ENCODE measurements at regions not wholly inside any gene's neighbourhood (a gene's known extent, or its start where the extent isn't known, plus 50 kb on each side); places are given as distances from the start of the nearest gene placed in this dataset.

DNA sequence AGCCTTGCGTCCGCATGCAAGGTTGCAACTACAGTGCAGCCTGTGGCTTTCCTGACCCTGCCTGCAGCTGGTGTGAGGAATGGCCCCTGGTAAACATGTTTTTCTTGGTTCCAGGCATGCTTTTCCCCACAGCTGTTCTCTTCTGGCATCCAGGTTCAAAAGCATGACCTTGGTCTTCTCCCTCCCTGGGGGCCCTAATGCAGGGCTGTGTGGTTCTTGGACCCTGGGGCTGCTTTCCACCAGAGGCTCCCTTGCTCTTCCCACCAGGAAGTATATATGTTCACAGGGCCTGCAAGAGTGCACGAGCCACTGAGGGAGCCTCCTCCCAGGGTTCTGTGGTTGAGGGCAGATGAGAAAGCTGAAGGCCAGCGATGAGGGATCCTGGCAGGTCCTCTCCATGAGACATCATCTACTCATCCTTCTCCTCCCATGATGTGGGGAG lies 125.9 kb downstream of the BCL2L11 start:
- Histone ChIP-seq H3K4me3 (ENCODE audit: insufficient read depth in 1 of 2, low read depth in 1 of 2, low read length in 2 of 2) (no peak overlapping the region), H2BK15ac (ENCODE audit: low read depth, poor library complexity, severe bottlenecking) (no peak overlapping the region), H2BK5ac (ENCODE audit: low read depth, low read length, poor library complexity, severe bottlenecking) (no peak overlapping the region), H3K18ac (ENCODE audit: low read depth in 1 of 2, low read length in 2 of 2) (no peak overlapping the region), H3K14ac (ENCODE audit: low read length in 2 of 2) (no peak overlapping the region), H2AK5ac (ENCODE audit: low read length, severe bottlenecking) (no peak overlapping the region), H3K4me1 (ENCODE audit: control insufficient read depth, insufficient read depth, low read depth, low read length) (peaks cover 3% of the 10 kb centered on the region), H3K36me3 (ENCODE audit: control insufficient read depth in 1 of 2, insufficient read depth in 2 of 2, low read depth in 1 of 2, low read length in 2 of 2) (peaks cover 0 to 9% of the 10 kb centered on the region in 2 experiments), H3K9me3 (ENCODE audit: control insufficient read depth, low read length) (no peaks in the 10 kb centered on the region), H3K23ac (ENCODE audit: low read length in 2 of 2) (no peak overlapping the region), H2BK120ac (ENCODE audit: low read depth, low read length) (no peak overlapping the region), H3K27ac (ENCODE audit: low read length, poor library complexity, severe bottlenecking) (no peak overlapping the region), H3K27me3 (ENCODE audit: control insufficient read depth in 1 of 2, insufficient read depth in 1 of 2, low read length in 2 of 2) (no peaks in the 10 kb centered on the region), H3K4ac (ENCODE audit: low read depth in 1 of 2, low read length in 2 of 2) (no peak overlapping the region), H4K8ac (ENCODE audit: low read length) (no peak overlapping the region), H3K79me1 (replicated peaks; ENCODE audit: low read length, poor library complexity, severe bottlenecking) (peaks cover 16% of the 10 kb centered on the region), H4K91ac (ENCODE audit: low read length) (no peak overlapping the region), H3K4me2 (ENCODE audit: low read length, poor library complexity, severe bottlenecking) (no peak overlapping the region), H3K9ac (ENCODE audit: low read length) (no peak overlapping the region), H2AFZ (ENCODE audit: low read depth, low read length) (no peak overlapping the region), H2BK12ac (ENCODE audit: low read length in 2 of 2) (no peak overlapping the region)
- WGBS, result 96% methylated on average over 4 of the region's 4 CpGs
- DNase-seq, result no peak

DNA sequence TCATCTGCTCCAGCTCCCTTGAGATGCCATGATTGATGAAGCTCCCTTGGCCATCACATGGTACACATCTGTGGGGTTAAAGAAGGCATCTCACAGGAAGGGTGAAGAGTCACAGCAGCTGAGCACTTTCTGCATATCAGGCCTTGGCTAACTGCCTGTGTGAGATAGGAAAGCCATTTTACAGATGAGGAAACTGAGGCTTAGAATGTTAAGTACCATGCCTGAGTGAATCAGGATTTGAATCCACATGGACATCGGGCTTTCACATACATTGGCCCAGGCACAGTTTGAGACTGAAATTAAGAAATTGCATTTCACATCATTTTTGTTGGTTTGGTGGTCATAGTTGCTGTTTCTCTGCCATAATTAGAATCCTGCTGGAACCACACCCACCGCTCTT lies 126.8 kb downstream of the BCL2L11 start:
- H2BK5ac ChIP-seq (ENCODE audit: low read depth, low read length, poor library complexity, severe bottlenecking), result no peak overlapping the region
- H4K8ac ChIP-seq (ENCODE audit: low read length), result no peak overlapping the region
- DNase-seq, result no peak
- H4K91ac ChIP-seq (ENCODE audit: low read length), result no peak overlapping the region
- peaks cover 20% of the 10 kb centered on the region for H3K79me1 ChIP-seq (replicated peaks; ENCODE audit: low read length, poor library complexity, severe bottlenecking)
- H3K9me3 ChIP-seq (ENCODE audit: control insufficient read depth, low read length), result no peaks in the 10 kb centered on the region
- no peak overlapping the region for H3K4ac ChIP-seq (ENCODE audit: low read depth in 1 of 2, low read length in 2 of 2)
- H3K9ac ChIP-seq (ENCODE audit: low read length), result no peak overlapping the region
- WGBS, result 96% methylated on average over 2 of the region's 2 CpGs
- H3K27ac ChIP-seq (ENCODE audit: low read length, poor library complexity, severe bottlenecking), result no peak overlapping the region
- H3K36me3 ChIP-seq (ENCODE audit: control insufficient read depth in 1 of 2, insufficient read depth in 2 of 2, low read depth in 1 of 2, low read length in 2 of 2), result peaks cover 0 to 9% of the 10 kb centered on the region in 2 experiments
- no peak overlapping the region for H3K18ac ChIP-seq (ENCODE audit: low read depth in 1 of 2, low read length in 2 of 2)
- no peak overlapping the region for H2AFZ ChIP-seq (ENCODE audit: low read depth, low read length)
- no peak overlapping the region for H2AK5ac ChIP-seq (ENCODE audit: low read length, severe bottlenecking)
- H3K4me1 ChIP-seq (ENCODE audit: control insufficient read depth, insufficient read depth, low read depth, low read length), result peaks cover 3% of the 10 kb centered on the region
- no peak overlapping the region for H2BK12ac ChIP-seq (ENCODE audit: low read length in 2 of 2)
- H3K14ac ChIP-seq (ENCODE audit: low read length in 2 of 2), result no peak overlapping the region
- no peak overlapping the region for H3K23ac ChIP-seq (ENCODE audit: low read length in 2 of 2)
- no peak overlapping the region for H3K4me3 ChIP-seq (ENCODE audit: insufficient read depth in 1 of 2, low read depth in 1 of 2, low read length in 2 of 2)
- no peak overlapping the region for H3K4me2 ChIP-seq (ENCODE audit: low read length, poor library complexity, severe bottlenecking)
- H2BK15ac ChIP-seq (ENCODE audit: low read depth, poor library complexity, severe bottlenecking), result no peak overlapping the region
- H2BK120ac ChIP-seq (ENCODE audit: low read depth, low read length), result no peak overlapping the region
- H3K27me3 ChIP-seq (ENCODE audit: control insufficient read depth in 1 of 2, insufficient read depth in 1 of 2, low read length in 2 of 2), result no peaks in the 10 kb centered on the region

DNA sequence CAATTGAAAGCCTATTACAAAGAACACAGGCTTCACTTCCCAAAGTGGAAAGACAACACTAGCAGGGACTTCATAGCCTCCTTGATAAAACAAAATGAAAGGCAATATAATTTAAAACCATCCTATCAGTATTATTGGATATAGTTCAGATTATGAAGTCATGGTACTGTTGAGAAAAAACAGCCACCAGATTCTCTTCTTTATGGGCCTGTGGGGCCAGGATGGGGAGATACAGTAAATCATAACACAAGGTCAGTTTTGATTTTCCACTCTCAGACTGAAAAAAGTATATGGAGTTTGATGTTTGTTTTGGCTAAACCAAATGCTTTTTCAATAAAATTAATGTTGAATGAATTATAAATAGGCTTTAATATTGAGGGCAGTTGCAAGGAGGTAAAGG lies 129.1 kb downstream of the BCL2L11 start:
- H3K4ac ChIP-seq (ENCODE audit: low read depth in 1 of 2, low read length in 2 of 2), result no peak overlapping the region
- no peak overlapping the region for H3K23ac ChIP-seq (ENCODE audit: low read length in 2 of 2)
- peaks cover 20% of the 10 kb centered on the region for H3K79me1 ChIP-seq (replicated peaks; ENCODE audit: low read length, poor library complexity, severe bottlenecking)
- H2AFZ ChIP-seq (ENCODE audit: low read depth, low read length), result no peak overlapping the region
- no peak overlapping the region for H2AK5ac ChIP-seq (ENCODE audit: low read length, severe bottlenecking)
- H3K14ac ChIP-seq (ENCODE audit: low read length in 2 of 2), result no peak overlapping the region
- DNase-seq, result no peak
- H3K4me1 ChIP-seq (ENCODE audit: control insufficient read depth, insufficient read depth, low read depth, low read length), result peaks cover 3% of the 10 kb centered on the region
- no peak overlapping the region for H3K4me2 ChIP-seq (ENCODE audit: low read length, poor library complexity, severe bottlenecking)
- H4K91ac ChIP-seq (ENCODE audit: low read length), result no peak overlapping the region
- no peak overlapping the region for H4K8ac ChIP-seq (ENCODE audit: low read length)
- no peak overlapping the region for H3K9ac ChIP-seq (ENCODE audit: low read length)
- no peak overlapping the region for H3K27ac ChIP-seq (ENCODE audit: low read length, poor library complexity, severe bottlenecking)
- peaks cover 0 to 9% of the 10 kb centered on the region in 2 experiments for H3K36me3 ChIP-seq (ENCODE audit: control insufficient read depth in 1 of 2, insufficient read depth in 2 of 2, low read depth in 1 of 2, low read length in 2 of 2)
- no peak overlapping the region for H2BK15ac ChIP-seq (ENCODE audit: low read depth, poor library complexity, severe bottlenecking)
- H3K9me3 ChIP-seq (ENCODE audit: control insufficient read depth, low read length), result no peaks in the 10 kb centered on the region
- H2BK5ac ChIP-seq (ENCODE audit: low read depth, low read length, poor library complexity, severe bottlenecking), result no peak overlapping the region
- H3K18ac ChIP-seq (ENCODE audit: low read depth in 1 of 2, low read length in 2 of 2), result no peak overlapping the region
- H3K27me3 ChIP-seq (ENCODE audit: control insufficient read depth in 1 of 2, insufficient read depth in 1 of 2, low read length in 2 of 2), result no peaks in the 10 kb centered on the region
- H2BK12ac ChIP-seq (ENCODE audit: low read length in 2 of 2), result no peak overlapping the region
- no peak overlapping the region for H2BK120ac ChIP-seq (ENCODE audit: low read depth, low read length)
- H3K4me3 ChIP-seq (ENCODE audit: insufficient read depth in 1 of 2, low read depth in 1 of 2, low read length in 2 of 2), result no peak overlapping the region

DNA sequence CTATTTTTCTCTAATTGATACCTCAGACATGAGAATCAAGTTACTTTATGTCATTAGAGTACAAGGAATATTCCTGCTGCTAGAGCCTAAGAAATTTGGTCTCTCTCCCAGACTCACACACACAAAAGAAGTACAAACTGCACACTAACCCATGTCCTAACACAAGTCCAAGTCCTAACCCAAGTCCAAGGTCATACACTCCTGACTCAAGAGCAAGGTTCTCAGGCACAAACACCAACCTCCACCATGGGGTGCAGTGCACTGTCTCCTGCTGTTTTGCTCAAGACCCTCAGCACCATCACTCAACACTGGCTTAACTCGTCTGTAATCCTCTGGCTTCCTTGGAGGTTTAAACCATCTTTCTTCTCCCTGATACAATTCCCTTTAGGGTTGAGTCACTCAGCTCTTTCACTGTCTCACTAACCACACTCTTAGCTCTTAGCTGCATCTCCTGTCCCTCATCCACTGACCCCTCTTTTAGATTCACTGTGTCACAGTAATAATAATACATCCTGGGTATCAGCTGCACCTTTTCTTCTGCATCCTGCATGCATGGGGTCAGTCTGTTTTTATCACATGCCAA lies 129.8 kb downstream of the BCL2L11 start:
- H3K36me3 ChIP-seq (ENCODE audit: control insufficient read depth in 1 of 2, insufficient read depth in 2 of 2, low read depth in 1 of 2, low read length in 2 of 2), result peaks cover 0 to 9% of the 10 kb centered on the region in 2 experiments
- H3K23ac ChIP-seq (ENCODE audit: low read length in 2 of 2), result no peak overlapping the region
- peaks cover 20% of the 10 kb centered on the region for H3K79me1 ChIP-seq (replicated peaks; ENCODE audit: low read length, poor library complexity, severe bottlenecking)
- no peaks in the 10 kb centered on the region for H3K9me3 ChIP-seq (ENCODE audit: control insufficient read depth, low read length)
- no peak overlapping the region for H2BK12ac ChIP-seq (ENCODE audit: low read length in 2 of 2)
- no peak overlapping the region for H3K27ac ChIP-seq (ENCODE audit: low read length, poor library complexity, severe bottlenecking)
- H3K14ac ChIP-seq (ENCODE audit: low read length in 2 of 2), result peak overlapping the region in 1 of 2 experiments; percentile 18
- no peak overlapping the region for H2BK15ac ChIP-seq (ENCODE audit: low read depth, poor library complexity, severe bottlenecking)
- no peak overlapping the region for H4K8ac ChIP-seq (ENCODE audit: low read length)
- no peak overlapping the region for H3K9ac ChIP-seq (ENCODE audit: low read length)
- H4K91ac ChIP-seq (ENCODE audit: low read length), result no peak overlapping the region
- no peak overlapping the region for H3K18ac ChIP-seq (ENCODE audit: low read depth in 1 of 2, low read length in 2 of 2)
- H2AK5ac ChIP-seq (ENCODE audit: low read length, severe bottlenecking), result no peak overlapping the region
- H3K4me2 ChIP-seq (ENCODE audit: low read length, poor library complexity, severe bottlenecking), result no peak overlapping the region
- H2BK5ac ChIP-seq (ENCODE audit: low read depth, low read length, poor library complexity, severe bottlenecking), result no peak overlapping the region
- peak overlapping the region in 1 of 2 experiments; percentile 40 for H3K4ac ChIP-seq (ENCODE audit: low read depth in 1 of 2, low read length in 2 of 2)
- 55% methylated on average over 1 of the region's 1 CpG for WGBS
- H3K4me1 ChIP-seq (ENCODE audit: control insufficient read depth, insufficient read depth, low read depth, low read length), result peaks cover 3% of the 10 kb centered on the region
- DNase-seq, result peak; percentile 30
- H2BK120ac ChIP-seq (ENCODE audit: low read depth, low read length), result no peak overlapping the region
- H3K4me3 ChIP-seq (ENCODE audit: insufficient read depth in 1 of 2, low read depth in 1 of 2, low read length in 2 of 2), result no peak overlapping the region
- H2AFZ ChIP-seq (ENCODE audit: low read depth, low read length), result no peak overlapping the region
- H3K27me3 ChIP-seq (ENCODE audit: control insufficient read depth in 1 of 2, insufficient read depth in 1 of 2, low read length in 2 of 2), result no peaks in the 10 kb centered on the region

Data from mesenchymal stem cell (in vitro differentiated cells and primary cell).